ENCODE measurements at regions not wholly inside any gene's neighbourhood (a gene's known extent, or its start where the extent isn't known, plus 50 kb on each side); places are given as distances from the start of the nearest gene placed in this dataset.

- no peak for DNase-seq
Measured at GRCh38 chr13:72523593-72523992, 203.8 kb downstream of the MZT1 start.

- no peak for DNase-seq
Measured at GRCh38 chr13:72523049-72523448, 204.4 kb downstream of the MZT1 start.

- DNase-seq, result no peak
Measured at GRCh38 chr13:72521940-72522661, 205.3 kb downstream of the MZT1 start.

GRCh38 chr13:72514146-72514545 is 213.3 kb downstream of the MZT1 start:
- DNase-seq, result no peak

- no peak for DNase-seq
Measured at GRCh38 chr13:72508392-72508791, 219.0 kb downstream of the MZT1 start.

GRCh38 chr13:72507416-72508199 is 219.8 kb downstream of the MZT1 start:
- DNase-seq, result no peak

GRCh38 chr13:72506706-72507105 is 220.7 kb downstream of the MZT1 start:
- no peak for DNase-seq

- DNase-seq, result no peak
Measured at GRCh38 chr13:72505376-72505775, 222.1 kb downstream of the MZT1 start.

GRCh38 chr13:72504131-72504841 is 223.1 kb downstream of the MZT1 start:
- DNase-seq, result no peak

GRCh38 chr13:72500851-72501250 is 226.6 kb downstream of the MZT1 start:
- no peak for DNase-seq

GRCh38 chr13:72495681-72496080 is 231.7 kb downstream of the MZT1 start:
- DNase-seq, result no peak

GRCh38 chr13:72489751-72490150 is 237.7 kb downstream of the MZT1 start:
- DNase-seq, result no peak

- DNase-seq, result no peak
Measured at GRCh38 chr13:72473321-72473720, 254.1 kb downstream of the MZT1 start.

- no peak for DNase-seq
Measured at GRCh38 chr13:72469906-72470305, 257.5 kb downstream of the MZT1 start.

- no peak for DNase-seq
Measured at GRCh38 chr13:72463561-72463960, 263.9 kb downstream of the MZT1 start.

GRCh38 chr13:72462726-72463125 is 264.7 kb downstream of the MZT1 start:
- DNase-seq, result no peak

GRCh38 chr13:72462166-72462565 is 265.3 kb downstream of the MZT1 start:
- DNase-seq, result no peak

GRCh38 chr13:72458701-72459100 is 268.7 kb downstream of the MZT1 start:
- DNase-seq, result no peak

GRCh38 chr13:72457151-72457550 is 270.3 kb downstream of the MZT1 start:
- DNase-seq, result no peak

GRCh38 chr13:72456486-72456885 is 270.9 kb downstream of the MZT1 start:
- DNase-seq, result no peak

GRCh38 chr13:72453161-72453560 is 274.3 kb downstream of the MZT1 start:
- no peak for DNase-seq

- DNase-seq, result no peak
Measured at GRCh38 chr13:72448082-72448481, 279.3 kb downstream of the MZT1 start.

GRCh38 chr13:72444999-72445398 is 282.4 kb downstream of the MZT1 start:
- no peak for DNase-seq

GRCh38 chr13:72437458-72437857 is 290.0 kb downstream of the MZT1 start:
- DNase-seq, result no peak
